ENCODE measurements at regions not wholly inside any gene's neighbourhood (a gene's known extent, or its start where the extent isn't known, plus 50 kb on each side); places are given as distances from the start of the nearest gene placed in this dataset.
"Not testable (repeated sequence)": the region's sequence is repeated elsewhere in the genome, so short reads cannot be mapped to it uniquely, and the experiment has no call there.

- H3K4me3 ChIP-seq (ENCODE audit: low read length): no peak overlapping the region
- no peak for DNase-seq (ENCODE audit: low read depth)
- no peak for TF ChIP-seq CTCF (conservative IDR thresholded peaks at IDR 0.05; ENCODE audit: low read length)
Measured at GRCh38 chr2:22078701-22079100, 954.9 kb downstream of the TDRD15 start.

GRCh38 chr2:22079583-22079982 lies 955.8 kb downstream of the TDRD15 start:
- DNase-seq (ENCODE audit: low read depth): no peak
- TF ChIP-seq CTCF (conservative IDR thresholded peaks at IDR 0.05; ENCODE audit: low read length): no peak
- H3K4me3 ChIP-seq (ENCODE audit: low read length): no peak overlapping the region

- TF ChIP-seq CTCF (conservative IDR thresholded peaks at IDR 0.05; ENCODE audit: low read length): no peak
- no peak overlapping the region for H3K4me3 ChIP-seq (ENCODE audit: low read length)
- no peak for DNase-seq (ENCODE audit: low read depth)
Measured at GRCh38 chr2:22086726-22087125, 963.0 kb downstream of the TDRD15 start.

- H3K4me3 ChIP-seq (ENCODE audit: low read length); DNase-seq (ENCODE audit: low read depth): not testable (repeated sequence)
Measured at GRCh38 chr2:22103617-22104016, 979.8 kb downstream of the TDRD15 start.

DNA sequence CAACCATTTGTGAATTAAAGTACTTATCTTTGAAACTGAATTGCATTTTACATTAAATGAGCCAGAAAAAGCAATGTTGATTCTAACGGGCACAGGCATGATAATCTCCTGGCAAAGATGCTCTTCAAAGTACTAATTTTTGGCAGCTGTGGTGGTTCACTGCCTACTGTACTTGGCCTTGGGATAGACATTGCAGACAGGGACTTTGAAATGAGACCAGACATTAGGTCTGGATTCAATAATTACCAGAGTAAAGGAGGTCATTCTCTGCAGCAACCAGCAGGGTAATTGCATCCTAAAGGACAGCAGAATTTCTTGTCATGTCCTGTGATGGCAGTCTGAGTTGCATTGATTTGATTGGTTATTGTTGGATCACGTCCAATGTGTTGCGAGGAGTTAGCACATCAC lies 986.5 kb downstream of the TDRD15 start:
- DNase-seq (ENCODE audit: low read depth): no peak
- no peak overlapping the region for H3K4me3 ChIP-seq (ENCODE audit: low read length)
- no peak for TF ChIP-seq CTCF (conservative IDR thresholded peaks at IDR 0.05; ENCODE audit: low read length)

GRCh38 chr2:22124003-22124402 lies 1000.2 kb downstream of the TDRD15 start:
- H3K4me3 ChIP-seq (ENCODE audit: low read length): no peak overlapping the region
- no peak for DNase-seq (ENCODE audit: low read depth)

DNA sequence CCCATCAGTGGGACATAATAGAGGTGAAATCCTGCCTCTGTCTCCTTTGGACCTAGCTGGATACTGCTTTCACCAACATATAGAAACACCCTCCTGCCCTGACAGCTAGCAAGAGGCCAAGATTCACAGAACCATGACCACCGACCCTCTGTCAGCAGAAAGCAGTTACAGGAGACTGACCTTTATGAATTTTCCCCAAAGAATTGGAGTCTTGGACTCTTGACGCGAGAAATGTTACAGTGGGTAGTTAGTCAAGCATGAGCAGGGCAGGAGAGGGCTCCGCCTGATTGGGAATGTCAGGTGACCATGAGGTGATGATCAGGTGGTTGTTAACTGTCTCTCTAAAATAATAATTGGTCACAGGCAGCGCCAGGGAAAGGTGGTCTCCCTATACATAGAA lies 1002.3 kb downstream of the TDRD15 start:
- no peak for TF ChIP-seq CTCF (conservative IDR thresholded peaks at IDR 0.05; ENCODE audit: low read length)
- DNase-seq (ENCODE audit: low read depth): no peak

More at GRCh38 chr2:22124003-22124402, 1000.2 kb downstream of the TDRD15 start:
- no peak for TF ChIP-seq CTCF (conservative IDR thresholded peaks at IDR 0.05; ENCODE audit: low read length)

DNA sequence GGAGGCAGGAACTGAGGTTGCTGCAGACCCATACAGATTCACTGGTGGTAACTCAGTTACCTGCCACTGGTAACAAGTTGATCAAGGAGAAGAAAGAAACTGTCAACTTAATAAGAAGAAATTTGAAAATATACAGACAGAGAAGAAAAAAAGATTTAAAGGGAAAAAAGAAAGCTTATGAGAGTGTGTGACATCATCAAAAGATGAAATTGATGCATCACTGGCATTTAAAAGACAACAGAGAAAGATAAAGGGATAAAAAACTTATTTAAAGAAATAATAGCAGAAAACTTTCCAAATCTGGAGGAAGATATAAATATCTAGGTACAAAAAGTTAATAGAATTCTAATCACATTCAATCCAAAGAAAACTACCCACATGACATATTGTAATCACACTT lies 1003.2 kb downstream of the TDRD15 start:
- no peak for TF ChIP-seq CTCF (conservative IDR thresholded peaks at IDR 0.05; ENCODE audit: low read length)
- no peak for DNase-seq (ENCODE audit: low read depth)
- no peak overlapping the region for H3K4me3 ChIP-seq (ENCODE audit: low read length)

More for the DNA sequence above, 1002.3 kb downstream of the TDRD15 start:
- H3K4me3 ChIP-seq (ENCODE audit: low read length): no peak overlapping the region

Data from AG10803 (cell line).